K562 (cell line): ENCODE measurements at regions not wholly inside any gene's neighbourhood (a gene's known extent, or its start where the extent isn't known, plus 50 kb on each side); places are given as distances from the start of the nearest gene placed in this dataset.

ENCODE experiments used
- ATAC-seq: fragments of 200-7000 bp; cut with Tn5 transposase; 3 replicates; pipeline ENCODE4 v1.9.1; 2020; ENCODE audit warnings: moderate library complexity
- BruUV-seq: library from RNA; stranded (reverse); fragments of 400-500 nt; replicated peaks from 2 replicates; lab custom pipeline; 2021; lab: Mats Ljungman, UMichigan
- CTCF ChIA-PET: fragments of 300-600 bp; formaldehyde crosslinking; extraction: SDS; loops from one replicate; lab custom pipeline; 2021; ENCODE audit warnings: low intra/inter-chr PET ratio; lab: Yijun Ruan, JAX
- POLR2A ChIA-PET: fragments of 300-600, 350-650 bp; sonication (Branson Sonifier 250); formaldehyde crosslinking; extraction: SDS; loops from one replicate; lab custom pipeline; 2021; ENCODE audit warnings: antibody characterized with exemption, inconsistent platforms; lab: Yijun Ruan, JAX
- DNase-seq, 4 experiments: peaks; one replicate each; pipeline versions ENCODE4 v3.0.0 to v3.0.0-alpha.2; 2011 to 2018; ENCODE audit warnings: low spot score in 3 of 4, mixed read lengths in 3 of 4; ENCODE audit errors: extremely low read depth in 1 of 4
- FAIRE-seq: peaks from 2 replicates; lab custom pipeline; 2011; peaks lifted over from hg19 to GRCh38; lab: Jason Lieb, UNC
- H2AFZ ChIP-seq: 2 replicates; pipeline ENCODE4 v1.6.0; 2011; ENCODE audit warnings: low read depth, low read length, control low read depth, inconsistent platforms
- H3K27ac ChIP-seq: fragments of 200-600 bp; 3 replicates; pipeline ENCODE4 v1.8.0; 2011; ENCODE audit warnings: low read depth, mild to moderate bottlenecking, control low read depth, inconsistent platforms, low read length, moderate library complexity, mixed read lengths; ENCODE audit errors: extremely low read depth
- H3K27me3 ChIP-seq, 2 experiments: fragments of 300-600 bp in 1 of 2; 2 replicates in 1 of 2; 3 replicates in 1 of 2; pipeline versions ENCODE4 v1.6.0 to v1.8.0; 2011; ENCODE audit warnings: inconsistent platforms in 2 of 2, low read length in 2 of 2, mild to moderate bottlenecking in 1 of 2, mixed read lengths in 1 of 2, moderate library complexity in 1 of 2; ENCODE audit not compliant: control insufficient read depth in 2 of 2, insufficient read depth in 2 of 2
- H3K36me3 ChIP-seq: fragments of 300-600 bp; 3 replicates; pipeline ENCODE4 v1.8.0; 2011; ENCODE audit warnings: mild to moderate bottlenecking, low read length, inconsistent platforms; ENCODE audit not compliant: control insufficient read depth, insufficient read depth
- H3K4me1 ChIP-seq, 2 experiments: fragments of 200-600 bp in 1 of 2; replicated peaks in 1 of 2; 2 replicates in 1 of 2; 3 replicates in 1 of 2; pipeline versions ENCODE4 v1.5.1 to v1.8.0; 2011; ENCODE audit warnings: inconsistent platforms in 2 of 2, low read length in 2 of 2, mild to moderate bottlenecking in 1 of 2, mixed read lengths in 1 of 2, moderate library complexity in 1 of 2; ENCODE audit not compliant: control insufficient read depth in 2 of 2, insufficient read depth in 2 of 2
- H3K4me2 ChIP-seq: 2 replicates; pipeline ENCODE4 v1.6.1; 2011; ENCODE audit warnings: low read length, control low read depth, inconsistent platforms, mixed read lengths; ENCODE audit not compliant: insufficient read depth
- H3K4me3 ChIP-seq: fragments of 200-600 bp; sonication (generic), shearing (Covaris generic); 2 replicates; pipeline ENCODE4 v1.5.1; 2016; ENCODE audit warnings: control low read depth, inconsistent platforms
- H3K79me2 ChIP-seq: fragments of 200-600 bp; 3 replicates; pipeline ENCODE4 v1.8.0; 2011; ENCODE audit warnings: low read length, inconsistent platforms; ENCODE audit not compliant: control insufficient read depth, insufficient read depth
- H3K9ac ChIP-seq, 2 experiments: 2 replicates each; pipeline versions ENCODE4 v1.6.0 to v1.6.1; 2011; ENCODE audit warnings: low read depth in 2 of 2, low read length in 2 of 2, control low read depth in 1 of 2, inconsistent platforms in 1 of 2, mild to moderate bottlenecking in 1 of 2, mixed read lengths in 1 of 2; ENCODE audit not compliant: insufficient read depth in 1 of 2
- H3K9me1 ChIP-seq: one replicate; pipeline ENCODE4 v1.6.0; 2011; ENCODE audit warnings: inconsistent platforms, mild to moderate bottlenecking, low read length, moderate library complexity; ENCODE audit not compliant: control insufficient read depth, insufficient read depth
- H3K9me3 ChIP-seq: replicated peaks from 2 replicates; pipeline ENCODE4 v1.5.1; 2011; ENCODE audit warnings: low read depth, low read length, inconsistent platforms; ENCODE audit not compliant: control insufficient read depth, insufficient read depth
- H4K20me1 ChIP-seq: replicated peaks from 2 replicates; pipeline ENCODE4 v1.6.1; 2011; ENCODE audit warnings: low read length, inconsistent platforms, mixed read lengths; ENCODE audit not compliant: control insufficient read depth, insufficient read depth
- CBX3 ChIP-seq, 2 experiments: IDR thresholded peaks; 1 replicate in 1 of 2; 2 replicates in 1 of 2; pipeline ENCODE4 v1.6.1; 2012; ENCODE audit warnings: inconsistent platforms in 2 of 2, low read length in 2 of 2, borderline replicate concordance in 1 of 2, control low read depth in 1 of 2
- CHD1 ChIP-seq: fragments of 200-600 bp; sonication (generic); IDR thresholded peaks from one replicate; pipeline ENCODE4 v1.6.1; 2012; ENCODE audit warnings: mild to moderate bottlenecking, moderate library complexity, low read length, inconsistent platforms
- FIP1L1 ChIP-seq: fragments of 200-400 bp; formaldehyde crosslinking; IDR thresholded peaks from 2 replicates; pipeline ENCODE4 v1.6.1; 2018; ENCODE audit warnings: mild to moderate bottlenecking, low read depth, low read length; ENCODE audit not compliant: poor library complexity, severe bottlenecking
- POLR2A ChIP-seq: fragments of 450-650 bp; conservative IDR thresholded peaks from 2 replicates; pipeline ENCODE4 v1.6.1; 2016
- TAF15 ChIP-seq: fragments of 200-400 bp; formaldehyde crosslinking; IDR thresholded peaks from 2 replicates; pipeline ENCODE4 v1.6.1; 2017; ENCODE audit warnings: mild to moderate bottlenecking, low read depth, low read length, moderate library complexity
- ZBTB49 ChIP-seq: sonication (generic); formaldehyde crosslinking; IDR thresholded peaks from 2 replicates; pipeline ENCODE4 v1.8.0; 2022; ENCODE audit warnings: missing genetic modification reagents, mild to moderate bottlenecking, borderline replicate concordance
- ZNF239 ChIP-seq: fragments of 250-450 bp; sonication (Bioruptor Pico); IDR thresholded peaks from 2 replicates; pipeline ENCODE4 v1.4.0; 2020; ENCODE audit warnings: mild to moderate bottlenecking
- WGBS: fragments of 100-300 bp; shearing (Covaris generic); methylation state at CpG from one replicate; pipeline ENCODE4 v1.1.6; 2016; ENCODE audit warnings: low coverage, mixed read lengths; ENCODE audit not compliant: insufficient coverage; ENCODE audit errors: missing lambda C conversion rate; 5-methylcytosine and 5-hydroxymethylcytosine counted together
- in situ Hi-C: fragments of 300-500 bp; cut with MboI; formaldehyde crosslinking; loops from 4 replicates; pipeline ENCODE4 v1.15.0; 2018; ENCODE audit warnings: inconsistent platforms, mixed read lengths
- intact Hi-C: fragments of 100-400 bp; cut with micrococcal nuclease; formaldehyde crosslinking; loops from 2 replicates; pipeline ENCODE4 v1.14.2; 2022

- TF ChIP-seq CHD1 (no peak), ZNF239 (CRISPR knock-in tag) (no peak), TAF15 (no peak), ZBTB49 (no peak), CBX3 (IDR thresholded peaks at IDR 0.05; ENCODE audit: borderline replicate concordance in 1 of 2, low read length in 2 of 2) (no peak), FIP1L1 (no peak), POLR2A (no peak)
- no TSS peak for BruUV-seq
- Histone ChIP-seq H3K9me1 (no peaks in the 10 kb centered on the region), H3K27ac (no peak overlapping the region), H3K4me3 (no peak overlapping the region), H4K20me1 (no peaks in the 10 kb centered on the region), H3K9ac (no peak overlapping the region), H2AFZ (no peak overlapping the region), H3K4me1 (no peaks in the 10 kb centered on the region), H3K36me3 (no peaks in the 10 kb centered on the region), H3K79me2 (no peaks in the 10 kb centered on the region), H3K27me3 (no peaks in the 10 kb centered on the region), H3K9me3 (no peaks in the 10 kb centered on the region), H3K4me2 (no peak overlapping the region)
- ATAC-seq (no peak), FAIRE-seq (no peak), DNase-seq (no peak)
- intact Hi-C loops, result no loop called here
- 0% methylated on average over 3 of the region's 3 CpGs for WGBS
- ChIA-PET POLR2A (interaction anchor here (0.5 kb wide), 1 partner anchor 55 kb away, joined by 3 read pairs; no protein-coding TSS in a partner anchor), CTCF (no interaction called here)
- in situ Hi-C loops, result no loop called here
Measured at GRCh38 chr10:90642136-90642535, 215.7 kb downstream of the HTR7 start.
